ENCODE measurements at regions not wholly inside any gene's neighbourhood (a gene's known extent, or its start where the extent isn't known, plus 50 kb on each side); places are given as distances from the start of the nearest gene placed in this dataset.

GRCh38 chr14:104436741-104437701 is 142.5 kb upstream of the C14orf180 start:
- DNase-seq (ENCODE audit: low read depth in 2 of 2), result no peak

GRCh38 chr14:104437703-104438102 is 141.9 kb upstream of the C14orf180 start:
- no peak for DNase-seq (ENCODE audit: low read depth in 2 of 2)

- no peak for DNase-seq (ENCODE audit: low read depth in 2 of 2)
Measured at GRCh38 chr14:104438166-104438887, 141.2 kb upstream of the C14orf180 start.

GRCh38 chr14:104439625-104440024 is 139.9 kb upstream of the C14orf180 start:
- no peak for DNase-seq (ENCODE audit: low read depth in 2 of 2)

GRCh38 chr14:104440297-104440956 is 139.1 kb upstream of the C14orf180 start:
- no peak for DNase-seq (ENCODE audit: low read depth in 2 of 2)

- no peak for DNase-seq (ENCODE audit: low read depth in 2 of 2)
Measured at GRCh38 chr14:104441275-104442106, 138.1 kb upstream of the C14orf180 start.

- no peak for DNase-seq (ENCODE audit: low read depth in 2 of 2)
Measured at GRCh38 chr14:104442107-104442551, 137.4 kb upstream of the C14orf180 start.

GRCh38 chr14:104442631-104443390 is 136.8 kb upstream of the C14orf180 start:
- no peak for DNase-seq (ENCODE audit: low read depth in 2 of 2)

- DNase-seq (ENCODE audit: low read depth in 2 of 2), result no peak
Measured at GRCh38 chr14:104443391-104444158, 136.0 kb upstream of the C14orf180 start.

GRCh38 chr14:104444159-104445030 is 135.2 kb upstream of the C14orf180 start:
- no peak for DNase-seq (ENCODE audit: low read depth in 2 of 2)

GRCh38 chr14:104445086-104445485 is 134.5 kb upstream of the C14orf180 start:
- DNase-seq (ENCODE audit: low read depth in 2 of 2), result no peak

- no peak for DNase-seq (ENCODE audit: low read depth in 2 of 2)
Measured at GRCh38 chr14:104445832-104446381, 133.7 kb upstream of the C14orf180 start.

- DNase-seq (ENCODE audit: low read depth in 2 of 2), result no peak
Measured at GRCh38 chr14:104446611-104447010, 133.0 kb upstream of the C14orf180 start.

GRCh38 chr14:104447750-104448149 is 131.8 kb upstream of the C14orf180 start:
- DNase-seq (ENCODE audit: low read depth in 2 of 2), result no peak

GRCh38 chr14:104448321-104448720 is 131.2 kb upstream of the C14orf180 start:
- peak in 1 of 2 donors; percentile 56 for DNase-seq (ENCODE audit: low read depth in 2 of 2)

GRCh38 chr14:104448721-104449120 is 130.8 kb upstream of the C14orf180 start:
- DNase-seq (ENCODE audit: low read depth in 2 of 2), result no peak

- no peak for DNase-seq (ENCODE audit: low read depth in 2 of 2)
Measured at GRCh38 chr14:104450811-104451401, 128.7 kb upstream of the C14orf180 start.

- DNase-seq (ENCODE audit: low read depth in 2 of 2), result no peak
Measured at GRCh38 chr14:104451474-104451873, 128.1 kb upstream of the C14orf180 start.

Data from dermis microvascular lymphatic vessel endothelial cell (primary cell).